ENCODE measurements at regions not wholly inside any gene's neighbourhood (a gene's known extent, or its start where the extent isn't known, plus 50 kb on each side); places are given as distances from the start of the nearest gene placed in this dataset.
"Not testable (repeated sequence)": the region's sequence is repeated elsewhere in the genome, so short reads cannot be mapped to it uniquely, and the experiment has no call there.

GRCh38 chr1:38746941-38747600, 112.5 kb downstream of the RRAGC start:
- DNase-seq (ENCODE audit: low read depth) = no peak

- no peak for DNase-seq (ENCODE audit: low read depth)
Measured at GRCh38 chr1:38746402-38746935, 113.1 kb downstream of the RRAGC start.

DNA sequence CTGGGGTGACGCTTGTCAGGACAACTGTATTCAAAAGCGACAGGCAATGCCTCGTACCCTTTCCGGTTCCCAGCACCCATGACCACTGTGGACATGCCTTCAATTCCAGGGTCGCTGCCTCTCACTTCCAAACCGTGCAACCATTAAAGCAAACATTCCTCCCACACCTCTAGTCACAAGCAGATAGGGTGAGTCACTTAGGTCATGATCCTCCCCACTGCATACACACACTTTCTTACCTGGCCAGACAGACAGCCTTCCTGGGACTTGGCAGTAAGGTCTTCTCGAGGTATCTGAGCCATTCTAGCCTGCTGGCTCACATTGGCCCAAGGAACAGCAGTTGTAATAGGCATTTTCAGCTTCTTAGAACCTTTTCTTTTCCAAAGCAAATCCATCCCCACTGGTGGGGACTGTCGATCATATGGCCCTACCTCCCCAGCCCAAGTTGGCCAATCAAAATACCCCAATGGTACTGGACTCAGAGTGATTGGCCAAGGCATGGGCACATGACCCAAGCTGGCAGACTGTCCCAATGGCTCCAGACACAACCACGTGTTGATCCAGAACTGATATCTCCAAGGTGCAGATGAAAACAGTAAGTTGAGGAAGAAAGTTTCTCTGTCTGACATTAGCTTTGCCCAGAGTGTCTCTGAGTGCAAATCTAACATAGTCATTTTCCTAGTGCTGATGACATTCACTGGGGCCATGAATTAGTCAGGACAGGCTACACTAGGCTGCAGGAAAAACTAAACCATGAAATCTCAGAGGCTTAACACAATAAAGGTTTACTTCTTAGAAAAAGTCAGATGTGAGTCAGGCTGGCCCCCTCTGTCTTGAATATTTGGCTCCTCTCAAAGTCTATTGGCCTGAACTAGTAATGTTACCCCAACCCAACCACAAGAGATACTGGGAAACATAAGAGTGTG, 113.8 kb downstream of the RRAGC start:
- no peak for DNase-seq (ENCODE audit: low read depth)

GRCh38 chr1:38744452-38745350, 114.9 kb downstream of the RRAGC start:
- no peak for DNase-seq (ENCODE audit: low read depth)

DNA sequence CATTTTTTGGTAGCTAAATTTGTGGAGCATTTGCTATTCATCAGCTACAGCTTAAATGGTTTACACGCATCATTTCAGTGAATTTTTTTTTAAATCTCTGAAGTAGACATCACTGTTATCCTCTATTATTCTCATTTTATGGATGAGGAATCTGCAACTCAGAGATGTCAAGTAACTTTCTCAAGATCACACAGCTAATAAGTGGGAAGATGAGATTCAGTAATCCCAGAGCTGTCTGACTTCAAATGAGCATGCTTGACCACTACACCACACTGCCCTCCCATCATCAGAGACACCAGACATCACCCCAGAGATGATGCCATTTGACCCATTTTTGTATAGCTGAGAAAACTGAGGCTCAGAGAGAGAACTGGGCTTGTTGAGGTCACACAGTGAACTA, 116.4 kb downstream of the RRAGC start:
- DNase-seq (ENCODE audit: low read depth) = no peak

DNA sequence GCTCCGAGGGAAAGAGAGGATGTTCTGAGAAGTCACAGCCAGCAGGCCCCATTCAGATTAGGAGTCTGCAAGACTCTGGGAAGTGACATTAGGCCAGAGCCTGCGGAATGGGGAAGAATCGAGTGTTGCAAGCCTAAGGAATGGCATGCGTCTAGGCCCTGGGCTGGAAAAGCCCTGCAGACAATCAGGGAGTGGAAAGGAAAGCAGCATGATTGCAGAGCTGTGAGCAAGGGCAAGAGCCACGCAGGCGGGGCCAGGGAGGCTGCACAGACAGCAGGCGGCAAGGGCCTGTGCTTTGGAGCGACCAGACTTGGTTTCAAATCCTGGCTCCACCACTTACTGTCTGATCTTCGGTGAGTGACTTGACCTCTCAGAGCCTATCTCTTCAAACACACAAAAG, 118.2 kb downstream of the RRAGC start:
- no peak for DNase-seq (ENCODE audit: low read depth)

GRCh38 chr1:38740487-38740886, 119.1 kb downstream of the RRAGC start:
- no peak for DNase-seq (ENCODE audit: low read depth)

GRCh38 chr1:38738207-38738606, 121.4 kb downstream of the RRAGC start:
- DNase-seq (ENCODE audit: low read depth) = no peak

DNA sequence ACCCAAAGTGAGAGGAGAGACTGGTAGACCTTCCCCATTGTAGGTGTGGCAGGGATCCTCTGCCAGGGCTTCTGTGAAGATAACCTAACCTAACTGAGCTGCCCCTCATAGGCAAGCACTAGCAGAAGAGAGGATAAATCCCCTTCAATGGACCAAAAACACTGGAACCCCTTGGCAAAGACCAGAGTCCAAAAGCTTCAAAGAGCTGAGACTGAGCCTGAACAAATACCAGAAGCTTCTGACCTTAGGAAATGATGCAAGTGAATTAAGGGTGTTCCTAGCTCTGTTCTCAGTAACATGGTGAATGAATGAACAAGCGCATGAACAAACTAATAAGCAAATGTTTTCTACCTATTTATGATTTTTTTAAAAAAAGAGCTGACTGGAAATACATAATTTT, 123.2 kb downstream of the RRAGC start:
- no peak for DNase-seq (ENCODE audit: low read depth)

DNA sequence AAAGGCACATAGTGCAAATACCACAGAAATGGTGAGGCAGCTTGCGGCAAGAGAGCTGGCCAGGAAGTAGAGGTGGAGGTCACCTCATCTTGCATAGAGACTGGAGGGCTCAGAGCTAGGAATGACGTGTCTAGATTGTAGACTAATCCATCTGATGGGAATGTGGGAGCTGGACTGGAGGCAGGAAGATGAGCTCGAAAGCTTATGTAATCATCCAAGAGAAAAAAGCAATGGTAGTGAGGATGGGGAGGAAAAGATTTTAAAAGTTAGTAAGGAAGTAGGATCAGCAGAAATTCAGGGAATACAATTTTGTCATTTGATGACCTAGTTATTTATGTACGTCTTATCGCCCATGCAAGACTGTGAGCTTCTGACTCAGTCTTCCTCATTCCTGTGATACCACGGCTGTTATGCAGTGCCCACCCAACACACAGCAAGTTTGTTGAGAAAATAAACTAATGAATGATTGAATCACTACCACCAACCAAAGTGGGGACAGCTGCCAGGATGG, 123.9 kb downstream of the RRAGC start:
- no peak for DNase-seq (ENCODE audit: low read depth)

DNA sequence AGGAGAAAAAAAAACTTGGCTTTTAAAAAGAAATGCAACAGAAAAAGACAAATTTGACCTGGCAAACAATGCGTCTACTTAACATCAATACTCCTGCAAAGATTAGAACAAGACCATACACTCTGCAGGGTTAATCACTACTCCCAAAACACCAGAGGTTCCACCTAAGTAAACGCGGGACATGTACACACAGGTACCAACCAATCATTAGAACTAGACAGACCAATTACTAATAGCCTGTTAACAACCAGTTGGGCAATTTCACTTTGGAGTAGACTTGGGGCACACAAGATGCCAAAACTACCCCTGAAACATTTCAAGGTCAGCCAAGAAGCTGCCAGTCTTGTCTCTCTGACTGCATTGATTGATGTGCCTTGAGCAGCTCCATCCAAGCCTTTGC, 125.8 kb downstream of the RRAGC start:
- DNase-seq (ENCODE audit: low read depth) = no peak

GRCh38 chr1:38730511-38731397, 128.8 kb downstream of the RRAGC start:
- no peak for DNase-seq (ENCODE audit: low read depth)

DNA sequence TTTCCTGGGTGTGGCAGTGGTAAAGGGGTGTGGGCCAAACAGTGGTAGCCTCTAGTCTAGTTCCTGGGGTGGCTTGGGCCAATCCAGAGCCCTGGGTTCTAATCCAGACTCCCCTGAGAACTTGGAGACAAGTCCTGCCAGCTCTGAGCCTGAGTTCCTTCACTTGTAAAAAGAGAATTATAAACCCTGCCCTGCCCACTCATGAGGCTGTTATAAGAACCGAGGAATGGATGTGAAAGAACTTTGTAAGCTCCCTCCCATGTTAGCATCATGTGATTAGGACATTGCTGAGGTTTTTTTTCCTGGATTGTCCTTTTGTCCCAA, 131.0 kb downstream of the RRAGC start:
- no peak for DNase-seq (ENCODE audit: low read depth)

DNA sequence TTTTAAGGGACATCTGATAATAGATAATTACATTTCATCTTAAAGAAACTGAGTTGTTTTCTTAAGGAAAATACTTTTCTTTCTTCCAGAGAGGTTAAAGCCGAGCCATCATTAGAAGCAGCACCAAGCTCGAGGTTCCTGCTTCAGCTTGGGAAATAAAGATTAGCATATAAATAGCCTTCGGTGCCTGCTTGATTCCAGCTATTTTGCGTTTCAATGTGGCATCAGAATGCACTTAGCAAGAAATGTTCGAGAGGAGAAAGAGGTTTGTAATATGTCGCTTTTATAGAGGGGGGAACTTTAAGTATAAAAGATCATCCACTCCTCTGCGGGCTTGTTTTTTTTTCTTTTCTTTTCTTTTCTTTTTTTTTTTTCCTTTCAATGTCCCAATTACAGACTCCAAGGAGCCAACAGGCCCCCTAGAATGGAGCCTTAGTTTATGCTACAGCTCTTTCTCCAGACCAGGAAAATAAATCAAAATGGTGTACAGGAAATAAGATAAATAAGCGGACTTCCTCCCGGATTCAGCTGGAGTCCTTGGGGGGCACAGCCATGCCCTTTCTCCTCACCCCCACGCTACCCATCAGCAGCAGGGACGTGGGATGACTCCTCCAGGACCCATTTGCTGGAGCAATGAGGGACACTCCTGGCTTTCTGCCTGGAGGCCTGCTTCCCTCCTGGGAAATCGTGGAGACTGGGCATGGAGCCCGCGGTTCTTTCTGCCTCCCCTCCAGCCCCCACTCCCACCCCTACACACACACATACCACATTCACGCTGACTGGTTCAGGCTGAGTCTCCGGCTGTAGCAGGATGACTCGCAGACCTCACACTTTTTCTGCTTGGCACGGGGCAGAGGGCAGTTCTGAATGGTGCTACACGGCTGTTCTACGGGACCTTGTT, 131.6 kb downstream of the RRAGC start:
- DNase-seq (ENCODE audit: low read depth) = no peak

- not testable (repeated sequence) for DNase-seq (ENCODE audit: low read depth)
Measured at GRCh38 chr1:38725321-38725961, 134.1 kb downstream of the RRAGC start.

- DNase-seq (ENCODE audit: low read depth) = no peak
Measured at GRCh38 chr1:38724160-38725131, 135.1 kb downstream of the RRAGC start.

DNA sequence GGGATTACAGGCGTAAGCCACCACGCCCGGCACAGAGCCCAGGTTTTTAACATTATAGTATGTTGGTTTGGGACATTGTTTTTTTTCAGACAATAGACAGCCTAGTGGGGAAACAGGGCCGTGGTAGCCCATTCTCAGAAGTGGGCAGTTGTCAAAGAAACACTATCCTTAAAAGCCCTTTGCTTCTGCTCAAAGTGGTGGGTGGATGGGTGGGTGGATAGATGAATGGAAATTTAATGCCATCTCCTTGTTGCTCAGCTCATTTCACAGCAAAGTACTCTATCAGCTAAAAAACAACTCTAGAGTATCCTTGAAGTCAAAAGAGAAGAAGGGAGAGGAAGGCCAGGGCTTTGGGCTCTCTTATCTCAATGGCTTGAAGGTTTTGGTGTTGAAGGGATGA, 137.8 kb downstream of the RRAGC start:
- DNase-seq (ENCODE audit: low read depth) = no peak

- DNase-seq (ENCODE audit: low read depth) = no peak
Measured at GRCh38 chr1:38719880-38720279, 139.7 kb downstream of the RRAGC start.

Measured in T-helper 22 cell (primary cell).